ENCODE measurements at regions not wholly inside any gene's neighbourhood (a gene's known extent, or its start where the extent isn't known, plus 50 kb on each side); places are given as distances from the start of the nearest gene placed in this dataset.
"Not testable (repeated sequence)": the region's sequence is repeated elsewhere in the genome, so short reads cannot be mapped to it uniquely, and the experiment has no call there.

DNA sequence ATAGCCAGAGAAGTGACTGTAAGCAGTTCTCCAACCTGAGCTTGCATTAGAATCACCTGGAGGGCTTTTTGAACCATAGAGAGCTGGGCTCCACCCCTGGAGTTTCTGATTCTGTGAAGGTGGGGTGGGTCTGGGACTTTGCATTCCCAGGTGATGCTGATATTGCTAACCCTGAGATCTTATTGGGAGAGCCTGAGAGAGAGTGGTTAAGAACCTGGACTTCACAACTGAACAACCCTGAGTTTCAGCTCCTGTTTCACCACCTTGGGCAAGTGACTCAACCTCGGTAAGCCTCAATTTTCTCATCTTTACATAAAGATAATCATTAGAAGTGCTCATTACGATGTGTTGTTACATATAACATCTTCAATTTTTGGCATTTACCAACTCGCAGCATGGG, 498.6 kb downstream of the EBF1 start:
- DNase-seq, result no peak

DNA sequence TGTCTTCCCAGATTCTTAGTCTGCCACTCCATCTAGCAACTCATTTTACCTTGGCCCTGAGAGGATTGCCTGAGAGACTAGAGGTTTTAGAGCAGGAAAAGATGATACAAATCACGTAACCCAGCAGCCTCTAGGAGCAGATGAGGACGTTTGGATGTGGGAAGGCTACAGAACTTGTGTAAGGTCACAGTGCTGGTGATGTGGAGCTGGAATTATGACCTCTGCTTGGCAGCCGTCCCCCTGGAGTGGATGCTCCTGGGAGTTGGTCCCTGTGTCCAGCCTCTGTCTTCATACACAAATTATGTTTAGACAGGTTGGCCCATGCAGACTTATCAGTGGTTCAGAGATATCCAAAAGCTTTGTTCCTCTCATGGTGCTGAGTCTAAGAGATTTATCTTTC, 499.0 kb downstream of the EBF1 start:
- no peak for DNase-seq

GRCh38 chr5:158599157-158599556, 500.6 kb downstream of the EBF1 start:
- no peak for DNase-seq

GRCh38 chr5:158594595-158595242, 505.0 kb downstream of the EBF1 start:
- DNase-seq, result no peak

GRCh38 chr5:158593925-158594324, 505.8 kb downstream of the EBF1 start:
- DNase-seq, result no peak

DNA sequence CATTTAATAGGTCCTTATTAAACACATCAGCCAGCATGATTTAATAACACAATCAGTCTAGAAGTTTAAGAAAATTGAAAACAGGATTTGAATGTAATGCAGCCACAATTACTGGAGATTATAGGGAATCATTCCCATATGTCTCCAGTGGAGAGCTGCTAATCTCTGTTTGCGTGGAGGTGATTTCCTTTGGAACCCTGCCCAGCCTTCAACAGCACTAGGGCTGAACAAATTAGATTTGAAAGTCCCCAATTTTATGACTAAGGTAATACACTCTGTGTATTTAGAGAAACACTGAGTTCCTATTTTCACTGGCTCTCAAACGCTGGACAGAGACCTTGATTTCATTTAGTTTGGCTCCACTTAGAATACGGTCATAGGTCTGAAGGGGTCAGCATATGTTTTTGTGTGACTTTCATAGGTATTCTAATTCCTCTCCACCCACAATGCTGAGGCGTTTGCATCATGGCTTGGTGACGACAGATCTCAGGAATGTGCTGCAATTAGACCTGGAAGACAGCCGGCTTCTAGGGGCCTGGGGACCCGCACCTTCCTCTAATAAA, 508.3 kb downstream of the EBF1 start:
- no peak for DNase-seq

- no peak for DNase-seq
Observed at GRCh38 chr5:158590746-158591300, 508.9 kb downstream of the EBF1 start.

GRCh38 chr5:158589939-158590338, 509.8 kb downstream of the EBF1 start:
- no peak for DNase-seq

DNA sequence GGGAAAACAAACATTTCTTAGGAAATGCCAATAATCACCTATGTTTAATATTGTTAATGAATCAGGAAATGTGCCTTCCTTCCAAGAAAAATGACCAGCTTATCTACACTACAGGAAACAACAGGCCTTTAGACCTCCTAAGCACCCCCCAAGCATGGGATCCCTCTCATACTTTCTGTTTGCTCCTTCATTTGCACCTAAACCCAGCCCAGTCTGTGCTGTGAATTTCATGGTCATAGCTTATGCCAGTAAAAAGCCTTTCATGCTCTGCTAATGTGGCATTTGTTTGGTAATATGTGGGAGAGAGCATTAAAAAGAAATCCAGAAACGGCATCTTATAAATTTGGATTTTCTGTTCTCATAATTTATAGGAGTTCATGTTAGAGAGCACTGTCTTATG, 511.1 kb downstream of the EBF1 start:
- no peak for DNase-seq

- no peak for DNase-seq
Observed at GRCh38 chr5:158586054-158586453, 513.7 kb downstream of the EBF1 start.

DNA sequence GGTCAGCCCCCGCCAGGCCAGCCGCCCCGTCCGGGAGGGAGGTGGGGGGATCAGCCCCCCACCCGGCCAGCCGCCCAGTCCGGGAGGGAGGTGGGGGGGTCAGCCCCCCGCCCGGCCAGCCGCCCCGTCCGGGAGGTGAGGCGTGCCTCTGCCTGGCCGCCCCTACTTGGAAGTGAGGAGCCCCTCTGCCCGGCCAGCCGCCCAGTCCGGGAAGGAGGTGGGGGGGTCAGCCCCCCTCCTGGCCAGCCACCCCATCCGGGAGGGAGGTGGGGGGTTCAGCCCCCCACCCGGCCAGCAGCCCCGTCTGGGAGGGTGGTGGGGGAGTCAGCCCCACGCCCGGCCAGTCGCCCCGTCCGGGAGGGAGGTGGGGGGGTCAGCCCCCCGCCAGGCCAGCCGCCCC, 517.0 kb downstream of the EBF1 start:
- DNase-seq, result not testable (repeated sequence)

DNA sequence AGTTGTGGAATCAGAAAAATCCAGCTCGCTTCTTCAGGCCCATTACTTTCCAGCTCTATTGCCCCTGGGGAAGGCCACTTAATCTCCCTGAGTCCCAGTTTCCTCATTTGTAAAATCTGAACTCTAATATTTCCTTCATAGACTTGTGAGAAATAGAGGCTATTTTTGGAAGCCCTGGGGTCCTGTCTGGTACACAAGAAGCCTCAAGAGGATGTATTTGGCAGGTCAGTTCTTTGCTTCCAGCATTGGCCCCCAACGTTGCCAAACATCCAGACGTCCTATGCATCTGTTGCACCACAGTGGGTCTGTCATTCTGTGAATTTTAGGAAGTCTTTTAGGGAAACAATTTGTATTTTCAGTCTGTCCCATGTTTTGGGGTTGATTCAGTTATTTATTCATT, 525.9 kb downstream of the EBF1 start:
- DNase-seq, result no peak

GRCh38 chr5:158570502-158570901, 529.2 kb downstream of the EBF1 start:
- no peak for DNase-seq

- no peak for DNase-seq
Observed at GRCh38 chr5:158569534-158569933, 530.2 kb downstream of the EBF1 start.

DNA sequence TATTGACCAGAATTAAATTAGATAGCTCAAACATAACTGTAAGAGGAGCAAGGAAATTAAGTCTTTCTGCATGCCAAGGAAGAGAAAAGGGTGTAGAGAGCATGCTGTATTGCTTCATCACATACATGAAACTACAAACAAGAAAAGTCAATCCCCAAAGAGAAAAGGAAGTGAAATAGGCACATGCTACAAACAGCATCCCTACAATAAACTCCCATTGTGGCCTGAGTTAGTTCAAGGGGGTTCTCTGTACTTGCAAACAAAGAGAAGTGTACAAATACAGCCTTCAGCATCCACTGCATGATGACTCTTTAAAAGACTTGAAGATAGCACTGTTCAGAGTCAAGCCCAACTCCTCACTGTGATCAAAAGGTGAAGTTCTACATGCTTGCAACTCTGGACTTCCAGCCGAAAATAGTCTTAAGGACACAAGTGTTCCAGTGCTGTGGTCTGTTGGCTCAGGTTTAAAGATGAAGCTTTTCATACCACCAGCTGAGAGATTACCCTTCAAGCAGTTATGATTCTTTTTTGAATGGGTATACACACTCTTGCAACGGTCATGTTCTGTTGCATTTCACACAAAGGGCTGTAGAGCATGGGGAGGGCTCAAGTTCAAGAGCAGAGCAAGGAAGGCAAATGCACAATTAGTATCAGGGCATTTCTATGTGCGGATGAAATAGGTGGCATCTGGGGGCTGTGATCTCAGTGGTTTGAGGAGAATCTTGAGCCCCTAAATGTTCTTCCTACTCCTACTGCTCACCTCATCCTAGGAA, 534.5 kb downstream of the EBF1 start:
- DNase-seq, result no peak

DNA sequence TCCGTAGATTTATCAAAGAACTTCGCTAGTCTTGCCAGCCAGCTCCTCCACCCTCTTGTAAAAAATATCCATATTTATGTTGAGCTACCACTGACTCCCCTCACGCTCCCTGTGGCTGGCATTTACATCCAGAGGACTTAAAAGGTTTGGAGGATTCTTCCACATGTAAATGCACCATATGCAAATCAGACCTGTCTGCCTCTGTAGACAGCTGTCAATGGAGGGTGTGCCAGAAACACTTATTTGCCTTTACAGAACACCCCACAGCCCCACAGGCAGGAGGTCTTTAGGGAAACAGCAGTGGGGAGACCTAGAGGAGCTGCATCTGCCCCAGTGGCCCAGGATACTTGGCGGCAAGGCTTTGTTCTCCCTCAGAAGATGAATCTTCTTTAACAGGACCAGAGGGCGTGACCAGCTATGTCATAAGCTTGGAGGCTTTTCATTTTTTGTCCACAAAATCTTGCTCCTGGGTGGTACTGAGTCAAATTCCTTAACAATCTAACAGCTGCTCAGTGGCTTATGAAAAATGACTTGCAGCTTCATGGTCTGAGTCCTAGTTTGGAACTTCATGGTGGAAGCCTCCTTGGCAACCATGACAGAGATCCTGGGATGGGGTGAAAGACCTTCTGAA, 535.8 kb downstream of the EBF1 start:
- DNase-seq, result no peak

GRCh38 chr5:158561562-158562190, 538.0 kb downstream of the EBF1 start:
- DNase-seq, result no peak

- DNase-seq, result no peak
Observed at GRCh38 chr5:158560170-158560569, 539.5 kb downstream of the EBF1 start.

GRCh38 chr5:158559643-158560042, 540.1 kb downstream of the EBF1 start:
- no peak for DNase-seq

GRCh38 chr5:158559066-158559465, 540.6 kb downstream of the EBF1 start:
- no peak for DNase-seq

DNA sequence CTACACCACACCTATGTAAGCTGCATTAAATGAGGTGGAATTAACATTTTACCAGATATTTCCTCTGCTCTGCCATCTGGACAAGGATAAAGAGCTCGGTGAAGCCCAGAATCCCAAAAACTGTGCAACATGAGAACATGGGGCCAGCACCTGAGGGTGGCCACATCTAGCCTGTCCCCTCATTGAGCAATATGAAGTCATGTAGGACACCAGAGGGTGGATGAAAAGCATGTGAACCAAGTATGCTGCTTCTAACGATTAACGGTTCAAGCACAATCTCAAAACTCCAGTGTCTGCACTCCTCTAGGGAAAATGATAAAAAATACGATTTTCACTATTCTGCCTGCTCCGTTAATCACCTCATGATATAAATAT, 545.8 kb downstream of the EBF1 start:
- no peak for DNase-seq

DNA sequence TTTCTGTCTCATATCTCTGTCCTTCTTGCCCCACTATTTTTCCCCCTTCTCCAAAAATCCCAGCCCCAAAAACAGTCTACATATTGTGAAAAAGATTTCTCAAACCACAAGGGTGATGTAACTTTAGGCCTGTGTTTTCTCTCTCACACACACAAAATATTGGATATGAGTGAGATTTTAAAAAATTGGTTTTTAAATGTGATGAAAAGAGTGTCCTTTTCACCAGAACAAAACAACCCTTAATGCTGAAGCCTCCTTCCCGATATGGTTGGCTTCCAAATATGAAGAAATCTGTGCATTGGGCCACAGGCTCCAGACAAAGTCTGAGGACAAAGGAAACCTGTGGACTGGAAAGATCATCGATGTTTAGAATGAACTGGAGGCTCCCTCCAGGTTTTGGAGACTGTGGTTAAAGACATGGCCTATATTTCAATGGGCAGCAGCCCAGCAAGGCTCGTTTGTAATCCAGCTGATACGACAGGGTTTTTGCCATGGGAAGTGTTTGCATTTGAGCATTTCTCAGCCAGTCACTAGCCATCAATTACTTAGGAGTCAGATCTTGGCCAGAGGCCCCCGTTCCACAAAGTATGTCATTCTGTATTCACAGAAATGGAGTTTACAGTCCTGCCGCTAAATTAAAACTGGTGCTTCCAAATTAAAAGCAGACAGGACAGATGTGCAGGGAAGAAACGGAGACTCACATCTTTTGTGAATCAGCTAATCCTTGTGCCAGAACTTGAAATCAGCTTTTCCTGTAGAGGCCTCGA, 546.3 kb downstream of the EBF1 start:
- no peak for DNase-seq
